HUDEP-2 (cell line): ENCODE measurements at regions not wholly inside any gene's neighbourhood (a gene's known extent, or its start where the extent isn't known, plus 50 kb on each side); places are given as distances from the start of the nearest gene placed in this dataset.
A peak's percentile ranks its signal among the peaks of the same experiment; 100 is the strongest.

Experiments
- DNase-seq, 76 experiments: peaks; one replicate each; lab custom pipeline; 2025; ENCODE audit not compliant: unreplicated experiment in 76 of 76; lab: John Stamatoyannopoulos, UW

GRCh38 chr7:47691988-47692387 is 110.1 kb upstream of the TNS3 start:
- no peak for DNase-seq

DNA sequence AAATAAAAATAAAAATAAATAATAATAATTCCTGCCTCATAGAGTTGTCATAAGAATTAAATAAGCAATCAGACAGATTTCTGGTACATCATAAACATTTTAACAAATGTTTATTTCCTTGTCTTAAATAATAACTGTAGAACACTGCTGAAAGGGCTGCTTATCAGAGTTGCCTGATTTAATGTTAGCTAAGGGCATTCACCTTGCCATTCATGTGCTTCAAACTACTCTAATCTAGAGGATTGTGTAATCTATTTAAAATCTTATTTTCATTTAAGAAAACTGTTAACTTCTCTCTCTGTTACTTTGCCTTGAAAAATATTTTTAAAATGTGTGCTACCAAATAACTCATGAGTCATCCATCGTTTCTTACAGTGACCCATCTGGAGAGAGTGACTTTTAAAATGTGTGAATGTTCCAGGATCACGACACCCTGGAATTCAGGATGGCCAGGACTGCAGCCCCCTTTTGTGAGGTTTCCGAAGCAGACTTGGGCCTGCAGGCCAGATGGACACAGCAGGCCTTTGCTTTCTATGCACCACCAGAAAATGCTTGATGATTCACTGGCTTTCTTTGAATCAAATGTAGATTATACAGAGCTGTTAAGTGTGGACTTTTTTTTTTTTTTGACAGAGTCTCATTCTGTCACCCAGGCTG is 109.1 kb upstream of the TNS3 start:
- no peak for DNase-seq

DNA sequence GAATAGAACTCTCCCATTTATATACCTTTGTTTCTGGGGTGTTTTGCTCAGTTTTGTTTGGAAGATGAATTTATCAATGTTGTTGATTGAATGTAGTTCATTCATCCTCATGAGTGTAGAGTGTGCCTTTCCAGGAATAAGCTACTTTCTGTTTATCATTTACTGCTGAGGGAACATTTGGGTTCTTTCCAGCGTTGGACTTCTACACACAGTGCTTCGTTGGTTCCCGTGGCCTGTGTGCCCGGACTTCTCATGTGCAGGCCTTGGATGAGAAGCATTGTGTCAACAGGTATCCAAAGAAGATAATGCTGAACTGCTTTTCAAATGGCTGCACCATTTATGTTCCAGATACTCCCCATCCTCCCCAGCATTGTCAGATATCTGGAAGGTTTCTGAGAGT is 107.6 kb upstream of the TNS3 start:
- peak in 11 of 76 experiments; percentile 4 to 46 (median 9) for DNase-seq

DNA sequence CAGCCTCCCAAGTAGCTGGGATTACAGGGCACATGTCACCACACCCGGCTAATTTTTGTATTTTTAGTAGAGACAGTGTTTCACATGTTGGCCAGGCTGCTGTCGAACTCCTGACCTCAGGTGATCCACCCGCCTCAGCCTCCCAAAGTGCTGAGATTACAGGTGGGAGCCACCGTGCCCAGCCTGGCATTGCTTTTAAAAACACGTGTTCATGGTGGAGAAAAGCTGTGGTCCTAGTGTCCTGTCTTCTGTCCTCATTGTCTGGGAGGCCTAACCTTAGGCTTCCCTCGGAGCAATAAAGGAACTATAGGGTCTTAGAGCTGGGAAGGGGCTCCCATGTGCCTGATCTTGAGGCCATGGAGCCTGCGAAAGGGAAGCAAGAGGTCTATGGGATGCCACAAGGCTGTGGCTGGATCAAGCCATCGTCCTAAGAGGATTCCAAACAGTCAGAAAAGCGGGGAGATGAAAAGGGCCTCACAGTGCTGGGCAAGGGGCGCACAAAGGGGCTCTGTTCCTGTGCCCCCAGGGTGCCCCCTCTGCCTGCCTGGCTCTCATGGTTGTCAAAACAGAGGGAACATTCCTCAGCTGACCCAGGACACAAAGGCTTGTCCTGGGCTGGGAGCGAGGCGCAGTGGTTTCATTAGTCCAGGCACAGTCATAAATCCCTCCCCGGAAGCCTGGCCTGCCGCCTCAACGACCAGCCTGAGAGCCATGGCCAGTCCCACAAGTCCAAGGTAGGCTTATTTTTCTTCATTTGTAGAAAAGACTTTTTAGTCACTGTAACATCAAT is 106.6 kb upstream of the TNS3 start:
- no peak for DNase-seq

- peak in 69 of 76 experiments; percentile 11 to 89 (median 59) for DNase-seq
Observed at GRCh38 chr7:47685712-47686376, 103.9 kb upstream of the TNS3 start.

- DNase-seq: no peak
Observed at GRCh38 chr7:47685151-47685550, 103.2 kb upstream of the TNS3 start.

- no peak for DNase-seq
Observed at GRCh38 chr7:47684728-47685127, 102.8 kb upstream of the TNS3 start.

- DNase-seq: no peak
Observed at GRCh38 chr7:47683485-47683898, 101.6 kb upstream of the TNS3 start.

- no peak for DNase-seq
Observed at GRCh38 chr7:47682874-47683273, 101.0 kb upstream of the TNS3 start.

DNA sequence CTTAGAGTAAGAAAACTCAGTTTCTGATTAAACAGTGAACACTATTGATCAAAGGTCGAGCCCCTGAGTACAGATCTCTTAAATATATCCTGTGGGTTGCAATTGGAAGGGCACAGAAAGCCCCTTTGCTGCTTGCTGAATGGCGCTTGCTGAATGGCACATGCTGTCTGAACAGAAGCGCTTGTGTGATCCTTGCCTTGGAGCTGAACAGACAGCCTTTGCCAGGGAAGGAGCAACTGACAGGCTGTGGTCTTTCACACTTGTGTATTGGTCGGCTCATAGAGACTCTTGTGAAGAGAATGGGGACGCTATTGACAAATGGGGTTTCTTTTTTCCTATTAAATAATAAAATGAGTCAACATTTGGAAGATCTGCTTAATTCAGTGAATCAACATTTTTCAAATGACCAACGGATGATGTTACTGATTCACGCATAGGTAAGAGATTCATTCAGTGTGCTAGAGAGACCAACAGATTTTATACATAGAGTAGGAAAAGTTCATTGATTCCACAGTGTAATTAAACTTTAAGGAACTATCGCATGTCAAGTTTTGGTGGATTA is 99.4 kb upstream of the TNS3 start:
- no peak for DNase-seq

DNA sequence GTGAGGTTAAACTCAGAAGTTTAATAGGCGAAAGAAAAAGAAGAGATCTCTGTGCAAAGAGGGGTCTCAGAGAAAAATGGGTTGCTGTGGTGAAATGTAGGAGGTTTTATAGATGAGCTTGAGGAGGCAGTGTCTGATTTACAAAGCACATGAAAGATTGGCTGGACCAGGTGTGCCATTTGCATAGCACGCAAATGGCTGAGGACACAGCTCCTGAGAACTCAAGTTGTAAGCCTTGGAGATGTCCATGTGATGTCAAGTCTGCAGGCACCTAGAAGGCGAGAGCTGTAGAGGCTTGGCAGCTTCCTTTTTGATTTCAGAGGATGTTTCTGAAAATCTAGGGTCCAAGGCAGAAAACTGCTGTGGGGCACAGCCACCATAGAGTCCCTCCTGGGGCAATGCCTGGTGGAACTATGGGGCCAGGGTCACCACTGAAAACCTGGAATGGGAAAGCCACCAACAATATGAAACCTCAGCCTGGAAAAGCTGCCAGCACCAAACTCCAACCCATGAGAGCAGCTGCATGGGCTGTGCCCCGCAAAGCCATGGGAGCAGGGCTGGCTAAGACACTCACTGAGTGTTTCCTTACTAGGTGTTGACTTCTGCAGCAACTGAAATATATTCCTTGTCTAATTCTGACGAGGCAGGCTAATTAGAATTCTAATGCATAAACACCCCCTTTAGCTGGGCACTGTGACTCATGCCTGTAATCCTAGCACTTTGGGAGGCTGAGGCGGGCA is 96.9 kb upstream of the TNS3 start:
- no peak for DNase-seq

DNA sequence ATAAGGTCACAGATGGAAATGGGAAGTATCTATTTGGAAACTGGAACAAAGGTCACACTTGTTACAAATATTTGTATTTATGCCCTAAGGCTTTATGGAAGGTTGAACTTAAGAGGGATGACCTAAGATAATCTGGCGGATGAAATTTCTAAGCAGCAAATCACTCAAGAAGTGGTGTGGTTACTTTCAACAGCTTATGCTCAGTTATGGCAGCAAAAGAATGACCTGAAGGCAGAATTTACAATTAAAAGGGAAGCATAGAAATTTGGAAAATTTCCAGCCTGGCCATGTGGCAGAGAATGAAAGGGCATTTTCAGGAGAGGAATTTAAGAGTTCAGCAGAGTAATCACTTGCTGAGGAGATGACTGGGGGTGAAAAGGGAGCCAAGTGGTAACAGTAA is 95.8 kb upstream of the TNS3 start:
- no peak for DNase-seq

GRCh38 chr7:47677093-47677492 is 95.2 kb upstream of the TNS3 start:
- DNase-seq: no peak

DNA sequence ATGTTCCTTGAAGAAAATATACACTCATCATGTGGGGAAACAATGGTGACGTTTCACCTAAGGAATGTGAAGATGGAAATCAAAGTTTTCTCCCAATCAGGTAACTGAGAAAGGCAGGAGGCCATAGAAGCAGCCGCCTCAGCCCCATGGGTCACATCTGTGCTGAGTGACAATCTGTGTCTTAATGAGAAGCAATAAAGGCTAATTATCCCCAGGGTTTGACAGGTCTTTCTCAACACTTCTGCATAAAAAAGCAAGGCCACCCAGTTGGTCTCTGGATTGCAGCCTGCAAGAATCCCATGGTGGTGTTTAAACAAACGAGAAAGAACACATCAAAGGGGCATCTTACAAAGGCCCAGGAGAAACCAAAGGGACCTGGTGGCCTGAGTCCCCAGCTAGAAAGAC is 91.1 kb upstream of the TNS3 start:
- no peak for DNase-seq

GRCh38 chr7:47672271-47672791 is 90.4 kb upstream of the TNS3 start:
- peak in 4 of 76 experiments; percentile 3 to 22 (median 12) for DNase-seq

DNA sequence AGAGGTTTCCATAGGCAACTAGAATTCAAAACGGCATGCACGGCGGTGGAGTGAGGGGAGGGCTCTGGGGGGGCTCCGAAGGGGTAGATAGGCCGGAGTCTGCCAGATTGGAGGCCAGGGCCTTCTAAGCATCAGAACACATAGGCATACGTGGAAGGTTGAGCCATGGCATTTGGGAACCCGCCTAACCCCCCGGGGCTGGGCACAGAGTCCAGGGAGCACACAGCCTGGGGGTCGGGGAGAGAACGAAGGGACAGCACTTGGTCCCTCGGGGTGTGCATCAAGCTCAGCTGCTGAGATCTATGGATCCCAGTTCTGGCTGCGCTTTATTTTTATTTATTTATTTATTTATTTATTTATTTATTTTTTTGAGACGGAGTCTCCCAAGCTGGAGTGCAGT is 89.4 kb upstream of the TNS3 start:
- DNase-seq: no peak

DNA sequence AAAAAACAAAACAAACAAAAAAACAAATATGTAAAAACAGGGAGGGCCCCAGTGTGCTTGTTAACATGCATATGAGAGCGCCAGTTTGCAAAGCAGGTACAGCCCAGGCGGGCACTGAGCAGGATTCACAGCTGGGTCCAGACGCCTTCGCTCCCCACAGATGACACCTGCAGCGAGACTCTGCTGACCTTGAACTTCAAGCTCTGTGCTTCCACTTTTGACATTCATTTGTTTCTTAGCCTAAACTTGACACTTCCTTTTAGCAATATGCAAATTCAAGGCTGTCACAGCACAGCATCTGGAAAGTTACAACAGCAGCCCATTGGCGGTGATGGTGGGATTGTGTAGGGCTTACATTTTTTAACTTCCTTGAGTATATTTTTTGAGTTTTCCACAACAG is 88.8 kb upstream of the TNS3 start:
- DNase-seq: no peak

DNA sequence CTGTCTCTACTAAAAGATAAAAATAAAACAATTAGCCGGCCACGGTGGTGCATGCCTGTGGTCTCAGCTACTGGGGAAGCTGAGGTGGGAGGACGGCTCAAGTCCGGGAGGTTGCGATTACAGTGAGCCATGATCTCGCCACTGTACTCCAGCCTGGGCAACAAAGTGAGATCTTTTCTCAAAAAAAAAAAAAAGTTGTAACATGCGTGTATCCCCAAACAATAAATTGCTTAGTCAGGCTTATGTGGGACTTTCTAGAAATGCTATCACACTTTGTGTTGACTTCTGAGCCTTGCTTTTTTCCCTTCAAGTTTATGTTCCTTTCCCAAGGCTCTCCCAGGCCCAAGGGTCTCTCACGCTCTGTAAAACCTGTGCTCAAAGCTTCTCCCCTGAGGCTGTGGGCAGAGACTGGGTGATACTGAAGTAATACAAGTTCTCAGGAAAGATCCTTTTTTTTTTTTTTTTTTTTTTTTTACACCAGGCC is 88.0 kb upstream of the TNS3 start:
- DNase-seq: peak in 3 of 76 experiments; percentile 19 to 47 (median 20)

- DNase-seq: peak in 71 of 76 experiments; percentile 14 to 82 (median 62)
Observed at GRCh38 chr7:47669178-47669891, 87.4 kb upstream of the TNS3 start.
